Right lobe of liver (tissue), 4 donors: ENCODE measurements at regions not wholly inside any gene's neighbourhood (a gene's known extent, or its start where the extent isn't known, plus 50 kb on each side); places are given as distances from the start of the nearest gene placed in this dataset.

ENCODE experiments used
- CTCF ChIP-seq, 4 donors: fragments of 200-600 bp in 3 of 4; fragments of 450-650 bp in 1 of 4; IDR thresholded peaks; one replicate each; pipeline versions ENCODE4 v1.5.1 to v1.8.0; 2016 to 2022; ENCODE audit warnings: antibody characterized with exemption in 4 of 4, mild to moderate bottlenecking in 2 of 4
- POLR2A ChIP-seq: fragments of 450-650 bp; IDR thresholded peaks from one replicate; pipeline ENCODE4 v1.6.1; 2017; ENCODE audit warnings: antibody characterized with exemption, mild to moderate bottlenecking
- donor health status: DM: no; HTN: no; CAD: no.
- donor health status: DM: no; HTN: no; CAD: no.
- donor health status: DM: no; HTN: yes; CAD: no.

- TF ChIP-seq CTCF (IDR thresholded peaks at IDR 0.05) (no peak), POLR2A (no peak)
Measured at GRCh38 chr4:158018221-158018830, 154.5 kb downstream of the GASK1B start.
